H1 (cell line): ENCODE measurements at regions not wholly inside any gene's neighbourhood (a gene's known extent, or its start where the extent isn't known, plus 50 kb on each side); places are given as distances from the start of the nearest gene placed in this dataset.

Source experiments
- CTCF ChIA-PET: fragments of 300-600 bp; sonication (Branson Sonifier 250); formaldehyde crosslinking; loops from one replicate; lab custom pipeline; 2021; ENCODE audit not compliant: partially characterized antibody; lab: Charles Lee
- POLR2A ChIA-PET: fragments of 300-600 bp; sonication (Branson Sonifier 250); formaldehyde crosslinking; loops from one replicate; lab custom pipeline; 2021; ENCODE audit warnings: inconsistent platforms; ENCODE audit not compliant: partially characterized antibody; lab: Charles Lee
- DNase-seq, 2 experiments: peaks; one replicate each; pipeline versions ENCODE4 v3.0.0 to v3.0.0-alpha.2; 2010 to 2022; ENCODE audit warnings: low spot score in 2 of 2, low read depth in 1 of 2, mixed read lengths in 1 of 2
- FAIRE-seq: peaks from 2 replicates; lab custom pipeline; 2011; peaks lifted over from hg19 to GRCh38; lab: Jason Lieb, UNC
- H2AFZ ChIP-seq: 2 replicates; pipeline ENCODE4 v1.8.1; 2012; ENCODE audit warnings: low read length, inconsistent platforms
- H2AK5ac ChIP-seq: 2 replicates; pipeline ENCODE4 v1.6.1; 2013; ENCODE audit warnings: low read depth, low read length
- H2BK120ac ChIP-seq: replicated peaks from 2 replicates; pipeline ENCODE3; 2013; ENCODE audit warnings: low read depth, low read length, inconsistent platforms
- H2BK12ac ChIP-seq: 2 replicates; pipeline ENCODE4 v1.6.1; 2013; ENCODE audit warnings: low read depth, low read length
- H2BK15ac ChIP-seq: 2 replicates; pipeline ENCODE4 v1.6.1; 2013; ENCODE audit warnings: low read length
- H2BK20ac ChIP-seq: 2 replicates; pipeline ENCODE4 v1.6.1; 2013; ENCODE audit warnings: low read length
- H2BK5ac ChIP-seq: 2 replicates; pipeline ENCODE4 v1.6.1; 2013; ENCODE audit warnings: low read depth, low read length
- H3K14ac ChIP-seq: 2 replicates; pipeline ENCODE4 v1.6.1; 2013; ENCODE audit warnings: inconsistent platforms; ENCODE audit not compliant: insufficient read length
- H3K18ac ChIP-seq: 2 replicates; pipeline ENCODE4 v1.6.1; 2013; ENCODE audit warnings: low read length; ENCODE audit errors: extremely low read depth
- H3K23ac ChIP-seq: 2 replicates; pipeline ENCODE4 v1.6.1; 2013; ENCODE audit warnings: inconsistent platforms; ENCODE audit not compliant: insufficient read length
- H3K23me2 ChIP-seq: 2 replicates; pipeline ENCODE4 v1.6.1; 2013; ENCODE audit warnings: low read depth, low read length
- H3K27ac ChIP-seq: 2 replicates; pipeline ENCODE4 v1.6.1; 2011; ENCODE audit warnings: low read depth, low read length, inconsistent platforms
- H3K27me3 ChIP-seq, 4 experiments: replicated peaks in 1 of 4; 1 replicate in 1 of 4; 2 replicates in 3 of 4; pipeline versions ENCODE4 v1.6.1 to v1.8.1; 2011 to 2013; ENCODE audit warnings: low read length in 3 of 4, mild to moderate bottlenecking in 3 of 4, inconsistent platforms in 2 of 4, mixed read lengths in 2 of 4, moderate library complexity in 1 of 4; ENCODE audit not compliant: control insufficient read depth in 3 of 4, insufficient read depth in 3 of 4; ENCODE audit errors: extremely low read depth in 1 of 4
- H3K36me3 ChIP-seq, 4 experiments: 2 replicates each; pipeline versions ENCODE4 v1.6.1 to v1.8.1; 2011 to 2013; ENCODE audit warnings: mild to moderate bottlenecking in 4 of 4, low read length in 3 of 4, moderate library complexity in 2 of 4, control low read depth in 1 of 4, inconsistent platforms in 1 of 4; ENCODE audit not compliant: insufficient read depth in 4 of 4, control insufficient read depth in 2 of 4
- H3K4ac ChIP-seq: replicated peaks from 2 replicates; pipeline ENCODE3; 2013; ENCODE audit warnings: low read length, low read depth, mixed read lengths, inconsistent platforms; ENCODE audit not compliant: insufficient read length
- H3K4me1 ChIP-seq, 4 experiments: replicated peaks in 1 of 4; 1 replicate in 1 of 4; 2 replicates in 3 of 4; pipeline versions ENCODE4 v1.6.1 to v1.8.1; 2011 to 2013; ENCODE audit warnings: low read length in 3 of 4, inconsistent platforms in 2 of 4, mixed read lengths in 1 of 4; ENCODE audit not compliant: insufficient read depth in 4 of 4, control insufficient read depth in 3 of 4
- H3K4me2 ChIP-seq, 2 experiments: 2 replicates each; pipeline versions ENCODE4 v1.6.1 to v1.8.1; 2011 to 2013; ENCODE audit warnings: low read depth in 2 of 2, low read length in 2 of 2, control low read depth in 1 of 2, inconsistent platforms in 1 of 2, mild to moderate bottlenecking in 1 of 2; ENCODE audit not compliant: insufficient read depth in 1 of 2
- H3K4me3 ChIP-seq, 4 experiments: fragments of 200-600, 300-600 bp in 1 of 4; sonication (generic), shearing (Covaris generic), sonication (Bioruptor Twin) in 1 of 4; 2 replicates each; pipeline versions ENCODE4 v1.5.1 to v1.8.1; 2011 to 2016; ENCODE audit warnings: low read length in 4 of 4, low read depth in 3 of 4, control low read depth in 2 of 4, inconsistent platforms in 2 of 4, mild to moderate bottlenecking in 2 of 4, mixed read lengths in 1 of 4, moderate library complexity in 1 of 4; ENCODE audit not compliant: insufficient read depth in 2 of 4; ENCODE audit errors: extremely low read depth in 1 of 4
- H3K56ac ChIP-seq: replicated peaks from 2 replicates; pipeline ENCODE3; 2013; ENCODE audit warnings: low read depth, mild to moderate bottlenecking, mixed read lengths, low read length, inconsistent platforms; ENCODE audit not compliant: insufficient read length
- H3K79me1 ChIP-seq: 2 replicates; pipeline ENCODE4 v1.6.1; 2013; ENCODE audit warnings: low read depth, low read length, control low read depth
- H3K79me2 ChIP-seq, 2 experiments: 2 replicates each; pipeline versions ENCODE4 v1.6.1 to v1.8.1; 2012 to 2013; ENCODE audit warnings: low read length in 2 of 2, mild to moderate bottlenecking in 2 of 2, inconsistent platforms in 1 of 2; ENCODE audit not compliant: insufficient read depth in 2 of 2, control insufficient read depth in 1 of 2
- H3K9ac ChIP-seq, 4 experiments: replicated peaks in 1 of 4; 1 replicate in 1 of 4; 2 replicates in 3 of 4; pipeline versions ENCODE4 v1.6.1 to v1.8.1; 2011 to 2013; ENCODE audit warnings: low read depth in 3 of 4, low read length in 3 of 4, control low read depth in 2 of 4, mild to moderate bottlenecking in 2 of 4, moderate library complexity in 2 of 4, inconsistent platforms in 1 of 4; ENCODE audit errors: extremely low read depth in 1 of 4
- H3K9me3 ChIP-seq, 2 experiments: 2 replicates each; pipeline versions ENCODE4 v1.6.1 to v1.8.1; 2012 to 2013; ENCODE audit warnings: mild to moderate bottlenecking in 2 of 2, moderate library complexity in 2 of 2, control low read depth in 1 of 2, inconsistent platforms in 1 of 2, low read depth in 1 of 2, low read length in 1 of 2, mixed read lengths in 1 of 2; ENCODE audit not compliant: insufficient read depth in 2 of 2
- H4K20me1 ChIP-seq, 2 experiments: replicated peaks in 1 of 2; 2 replicates each; pipeline versions ENCODE3 to v1.8.1; 2011 to 2013; ENCODE audit warnings: inconsistent platforms in 2 of 2, low read length in 2 of 2, mild to moderate bottlenecking in 1 of 2; ENCODE audit not compliant: insufficient read depth in 2 of 2, control insufficient read depth in 1 of 2
- H4K5ac ChIP-seq: 2 replicates; pipeline ENCODE4 v1.6.1; 2013; ENCODE audit warnings: low read length, low read depth, mixed read lengths, inconsistent platforms; ENCODE audit not compliant: insufficient read length
- H4K8ac ChIP-seq: 2 replicates; pipeline ENCODE4 v1.8.0; 2013; ENCODE audit warnings: mild to moderate bottlenecking, moderate library complexity, low read length, inconsistent platforms; ENCODE audit not compliant: insufficient read depth; ENCODE audit errors: extremely low read depth
- H4K91ac ChIP-seq: replicated peaks from 2 replicates; pipeline ENCODE3; 2013; ENCODE audit warnings: low read length, mixed read lengths, inconsistent platforms; ENCODE audit not compliant: insufficient read length
- ASH2L ChIP-seq: fragments of 200-600, 300-600 bp; sonication (generic); IDR thresholded peaks from one replicate; pipeline ENCODE4 v1.7.1; 2017; ENCODE audit warnings: low read length
- BCL11A ChIP-seq, 2 experiments: IDR thresholded peaks; one replicate each; pipeline ENCODE4 v1.6.1; 2011; ENCODE audit warnings: low read depth in 2 of 2, low read length in 2 of 2, mild to moderate bottlenecking in 2 of 2
- BRCA1 ChIP-seq: IDR thresholded peaks from 2 replicates; pipeline ENCODE4 v1.6.1; 2012; ENCODE audit warnings: low read depth, low read length, improper control_type of control experiment
- CBX5 ChIP-seq: fragments of 300-800, 300-1000 bp; sonication (generic); IDR thresholded peaks from 2 replicates; pipeline ENCODE4 v1.7.1; 2016; ENCODE audit warnings: antibody characterized with exemption, low read length, low read depth
- CHD2 ChIP-seq: IDR thresholded peaks from 2 replicates; pipeline ENCODE4 v1.6.1; 2012; ENCODE audit warnings: low read length, improper control_type of control experiment
- EGR1 ChIP-seq: IDR thresholded peaks from 2 replicates; pipeline ENCODE4 v1.6.1; 2011; ENCODE audit warnings: low read depth, low read length, borderline replicate concordance
- EP300 ChIP-seq, 2 experiments: IDR thresholded peaks; 1 replicate in 1 of 2; 2 replicates in 1 of 2; pipeline ENCODE4 v1.6.1; 2011 to 2012; ENCODE audit warnings: low read depth in 2 of 2, low read length in 2 of 2, mild to moderate bottlenecking in 2 of 2, borderline replicate concordance in 1 of 2, inconsistent platforms in 1 of 2, moderate library complexity in 1 of 2
- EZH2 ChIP-seq: fragments of 200-600 bp; sonication (generic); IDR thresholded peaks from 2 replicates; pipeline ENCODE4 v1.7.1; 2012; ENCODE audit warnings: low read depth, mild to moderate bottlenecking, moderate library complexity, low read length, inconsistent platforms; ENCODE audit not compliant: severe bottlenecking
- MAFK ChIP-seq: IDR thresholded peaks from 2 replicates; pipeline ENCODE4 v1.6.1; 2012; ENCODE audit warnings: low read depth, mild to moderate bottlenecking, improper control_type of control experiment, low read length
- PHF8 ChIP-seq: fragments of 200-600 bp; sonication (generic); conservative IDR thresholded peaks from 2 replicates; pipeline ENCODE4 v1.7.1; 2012; ENCODE audit warnings: low read depth, mild to moderate bottlenecking, inconsistent platforms, low read length, moderate library complexity
- POU5F1 ChIP-seq: IDR thresholded peaks from 2 replicates; pipeline ENCODE4 v1.6.1; 2011; ENCODE audit warnings: low read depth, mild to moderate bottlenecking, low read length, moderate library complexity
- SP1 ChIP-seq: IDR thresholded peaks from 2 replicates; pipeline ENCODE4 v1.6.1; 2011; ENCODE audit warnings: low read depth, low read length
- TCF12 ChIP-seq: IDR thresholded peaks from 2 replicates; pipeline ENCODE4 v1.6.1; 2011; ENCODE audit warnings: low read depth, mild to moderate bottlenecking, low read length
- ZNF274 ChIP-seq: IDR thresholded peaks from 2 replicates; pipeline ENCODE4 v1.7.0; 2012; ENCODE audit warnings: low read length, borderline replicate concordance; ENCODE audit errors: extremely low read depth
- WGBS, 2 experiments: shearing (Covaris generic) in 1 of 2; methylation state at CpG; one replicate each; pipeline versions ENCODE4 v1.1.6 to v1.1.7; 2013 to 2015; ENCODE audit warnings: low lambda C conversion rate in 2 of 2, mixed read lengths in 2 of 2, inconsistent platforms in 1 of 2, low coverage in 1 of 2, missing lambda C conversion rate in 1 of 2; ENCODE audit not compliant: insufficient replicate concordance in 2 of 2, insufficient coverage in 1 of 2, insufficient read length in 1 of 2; ENCODE audit errors: extremely low coverage in 1 of 2, missing lambda C conversion rate in 1 of 2; 5-methylcytosine and 5-hydroxymethylcytosine counted together

DNA sequence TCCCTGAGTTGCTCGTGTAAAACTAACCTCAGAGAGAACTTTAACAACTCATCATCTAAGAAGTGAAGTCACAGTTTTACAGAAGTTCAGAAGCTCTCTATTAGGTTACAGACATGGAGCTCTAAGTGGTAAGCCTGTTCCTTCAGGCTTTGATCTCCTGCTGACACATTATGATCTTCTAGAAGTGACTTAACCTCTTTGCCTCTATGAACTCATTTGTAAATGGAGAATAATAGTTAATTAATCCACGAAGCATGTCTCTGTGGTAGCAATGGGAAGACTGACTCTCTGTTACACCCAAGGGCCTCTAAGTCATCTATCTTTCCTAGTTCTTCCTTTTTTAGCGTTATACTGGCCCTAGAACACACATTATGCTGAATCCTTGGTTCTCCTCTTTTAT lies 157.9 kb upstream of the NRIP1 start:
- Histone ChIP-seq H3K4ac (no peak overlapping the region), H2BK12ac (no peak overlapping the region), H3K9ac (no peak overlapping the region), H2BK120ac (no peak overlapping the region), H2BK15ac (no peak overlapping the region), H3K56ac (no peak overlapping the region), H2AFZ (no peak overlapping the region), H4K5ac (no peak overlapping the region), H3K27ac (no peak overlapping the region), H3K36me3 (no peaks in the 10 kb centered on the region), H3K18ac (no peak overlapping the region), H3K4me3 (no peak overlapping the region), H3K4me2 (no peak overlapping the region), H4K20me1 (no peaks in the 10 kb centered on the region), H3K79me2 (no peaks in the 10 kb centered on the region), H3K27me3 (peaks cover 6 to 27% (median 18%) of the 10 kb centered on the region in 4 experiments; a peak in 6 of 7 replicates), H3K4me1 (peaks cover 0 to 5% (median 2%) of the 10 kb centered on the region in 4 experiments; a peak in 4 of 7 replicates), H4K91ac (no peak overlapping the region), H2BK5ac (no peak overlapping the region), H3K23ac (no peak overlapping the region), H3K14ac (no peak overlapping the region), H4K8ac (no peak overlapping the region), H3K79me1 (no peaks in the 10 kb centered on the region), H2AK5ac (no peak overlapping the region), H2BK20ac (no peak overlapping the region), H3K9me3 (no peaks in the 10 kb centered on the region), H3K23me2 (no peaks in the 10 kb centered on the region)
- FAIRE-seq (no peak), DNase-seq (no peak)
- 65% methylated on average over 3 of the region's 3 CpGs; no CpG with 5 or more reads in 1 of the 2 experiments for WGBS, 2 experiments
- ChIA-PET POLR2A (no interaction called here), CTCF (interaction anchor here (0.9 to 1.8 kb wide), 3 partner anchors 87 to 331 kb away, joined by 3 to 4 read pairs (median 3); no protein-coding TSS in a partner anchor)
- TF ChIP-seq CBX5 (no peak), PHF8 (no peak), MAFK (no peak), EZH2 (no peak), ASH2L (no peak), TCF12 (no peak), BRCA1 (no peak), ZNF274 (no peak), POU5F1 (no peak), BCL11A (IDR thresholded peaks at IDR 0.05; ENCODE audit: low read depth in 2 of 2, low read length in 2 of 2) (no peak), EGR1 (no peak), SP1 (no peak), CHD2 (no peak), EP300 (IDR thresholded peaks at IDR 0.05; ENCODE audit: borderline replicate concordance in 1 of 2, low read depth in 2 of 2, low read length in 2 of 2) (no peak)
